ENCODE measurements at regions not wholly inside any gene's neighbourhood (a gene's known extent, or its start where the extent isn't known, plus 50 kb on each side); places are given as distances from the start of the nearest gene placed in this dataset.

- WGBS (ENCODE audit: insufficient coverage) = 73% methylated on average over 2 of the region's 5 CpGs
- Histone ChIP-seq H2AFZ (ENCODE audit: insufficient read depth, low read depth, low read length, poor library complexity, severe bottlenecking) (no peak overlapping the region), H3K4me3 (ENCODE audit: control extremely low read depth in 1 of 5, extremely low read depth in 1 of 5, insufficient read depth in 1 of 5, low read depth in 2 of 5, low read length in 4 of 5) (no peak overlapping the region), H3K9me3 (ENCODE audit: control extremely low read depth in 1 of 3, control insufficient read depth in 2 of 3, insufficient read depth in 1 of 3, low read length in 2 of 3) (peaks cover 0 to 11% (median 0%) of the 10 kb centered on the region in 3 donors), H4K20me1 (ENCODE audit: control insufficient read depth, insufficient read depth, low read length, poor library complexity, severe bottlenecking) (no peaks in the 10 kb centered on the region), H3K27ac (ENCODE audit: low read length in 2 of 2) (no peak overlapping the region), H3K4me1 (ENCODE audit: control insufficient read depth in 2 of 2, insufficient read depth in 2 of 2, low read length in 2 of 2) (no peaks in the 10 kb centered on the region), H3K27me3 (replicated peaks in 1 of 4; ENCODE audit: control extremely low read depth in 1 of 4, control insufficient read depth in 3 of 4, insufficient read depth in 4 of 4, low read length in 3 of 4) (no peaks in the 10 kb centered on the region), H3K36me3 (replicated peaks in 1 of 2; ENCODE audit: control extremely low read depth in 1 of 2, control insufficient read depth in 1 of 2, extremely low read depth in 1 of 2, insufficient read depth in 2 of 2, low read length in 1 of 2) (no peaks in the 10 kb centered on the region), H3K4me2 (replicated peaks; ENCODE audit: low read depth, low read length, poor library complexity, severe bottlenecking) (no peak overlapping the region), H3K79me2 (ENCODE audit: control insufficient read depth, insufficient read depth, low read length) (no peaks in the 10 kb centered on the region), H3K9ac (ENCODE audit: low read length) (no peak overlapping the region)
- ChIA-PET POLR2A (no interaction called here), CTCF (interaction anchor here (1.0 kb wide), 1 partner anchor 15 kb away, joined by 3 read pairs; no protein-coding TSS in a partner anchor)
- Mint-ChIP-seq H3K4me1 (no peaks in the 10 kb centered on the region), H3K9me3 (ENCODE audit: insufficient read depth) (peaks cover 10% of the 10 kb centered on the region), H3K27me3 (no peaks in the 10 kb centered on the region), H3K27ac (no peak overlapping the region), H3K4me3 (no peak overlapping the region)
- DNase-seq = no peak
- no peak for ATAC-seq (ENCODE audit: low read depth)
- intact Hi-C loops (cut with micrococcal nuclease) = no loop called here
- TF ChIP-seq, protein P1, sequence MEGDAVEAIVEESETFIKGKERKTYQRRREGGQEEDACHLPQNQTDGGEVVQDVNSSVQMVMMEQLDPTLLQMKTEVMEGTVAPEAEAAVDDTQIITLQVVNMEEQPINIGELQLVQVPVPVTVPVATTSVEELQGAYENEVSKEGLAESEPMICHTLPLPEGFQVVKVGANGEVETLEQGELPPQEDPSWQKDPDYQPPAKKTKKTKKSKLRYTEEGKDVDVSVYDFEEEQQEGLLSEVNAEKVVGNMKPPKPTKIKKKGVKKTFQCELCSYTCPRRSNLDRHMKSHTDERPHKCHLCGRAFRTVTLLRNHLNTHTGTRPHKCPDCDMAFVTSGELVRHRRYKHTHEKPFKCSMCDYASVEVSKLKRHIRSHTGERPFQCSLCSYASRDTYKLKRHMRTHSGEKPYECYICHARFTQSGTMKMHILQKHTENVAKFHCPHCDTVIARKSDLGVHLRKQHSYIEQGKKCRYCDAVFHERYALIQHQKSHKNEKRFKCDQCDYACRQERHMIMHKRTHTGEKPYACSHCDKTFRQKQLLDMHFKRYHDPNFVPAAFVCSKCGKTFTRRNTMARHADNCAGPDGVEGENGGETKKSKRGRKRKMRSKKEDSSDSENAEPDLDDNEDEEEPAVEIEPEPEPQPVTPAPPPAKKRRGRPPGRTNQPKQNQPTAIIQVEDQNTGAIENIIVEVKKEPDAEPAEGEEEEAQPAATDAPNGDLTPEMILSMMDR (IDR thresholded peaks at IDR 0.05) = no peak
- TF ChIP-seq EZH2 (IDR thresholded peaks at IDR 0.05; ENCODE audit: borderline replicate concordance, insufficient read depth, low read depth, low read length, poor library complexity, severe bottlenecking) = no peak
Observed at GRCh38 chr12:18897823-18898222, 159.9 kb downstream of the CAPZA3 start.

GRCh38 chr12:18898470-18898869, 160.6 kb downstream of the CAPZA3 start:
- no peak overlapping the region for H3K27ac Mint-ChIP-seq
- H3K4me3 Mint-ChIP-seq = no peak overlapping the region
- TF ChIP-seq EZH2 (IDR thresholded peaks at IDR 0.05; ENCODE audit: borderline replicate concordance, insufficient read depth, low read depth, low read length, poor library complexity, severe bottlenecking) = no peak
- TF ChIP-seq, protein P1 (IDR thresholded peaks at IDR 0.05) = no peak
- Histone ChIP-seq H3K27ac (ENCODE audit: low read length in 2 of 2) (no peak overlapping the region), H3K9ac (ENCODE audit: low read length) (no peak overlapping the region), H3K9me3 (ENCODE audit: control extremely low read depth in 1 of 3, control insufficient read depth in 2 of 3, insufficient read depth in 1 of 3, low read length in 2 of 3) (peaks cover 0 to 11% (median 0%) of the 10 kb centered on the region in 3 donors), H3K79me2 (ENCODE audit: control insufficient read depth, insufficient read depth, low read length) (no peaks in the 10 kb centered on the region), H3K36me3 (replicated peaks in 1 of 2; ENCODE audit: control extremely low read depth in 1 of 2, control insufficient read depth in 1 of 2, extremely low read depth in 1 of 2, insufficient read depth in 2 of 2, low read length in 1 of 2) (no peaks in the 10 kb centered on the region), H3K4me1 (ENCODE audit: control insufficient read depth in 2 of 2, insufficient read depth in 2 of 2, low read length in 2 of 2) (no peaks in the 10 kb centered on the region), H2AFZ (ENCODE audit: insufficient read depth, low read depth, low read length, poor library complexity, severe bottlenecking) (no peak overlapping the region), H3K4me2 (replicated peaks; ENCODE audit: low read depth, low read length, poor library complexity, severe bottlenecking) (no peak overlapping the region), H3K27me3 (replicated peaks in 1 of 4; ENCODE audit: control extremely low read depth in 1 of 4, control insufficient read depth in 3 of 4, insufficient read depth in 4 of 4, low read length in 3 of 4) (no peaks in the 10 kb centered on the region), H4K20me1 (ENCODE audit: control insufficient read depth, insufficient read depth, low read length, poor library complexity, severe bottlenecking) (no peaks in the 10 kb centered on the region), H3K4me3 (ENCODE audit: control extremely low read depth in 1 of 5, extremely low read depth in 1 of 5, insufficient read depth in 1 of 5, low read depth in 2 of 5, low read length in 4 of 5) (no peak overlapping the region)
- ChIA-PET CTCF (no interaction called here), POLR2A (no interaction called here)
- H3K27me3 Mint-ChIP-seq = no peaks in the 10 kb centered on the region
- H3K9me3 Mint-ChIP-seq (ENCODE audit: insufficient read depth) = peaks cover 10% of the 10 kb centered on the region
- DNase-seq (no peak), ATAC-seq (ENCODE audit: low read depth) (no peak)
- no peaks in the 10 kb centered on the region for H3K4me1 Mint-ChIP-seq
- intact Hi-C loops (cut with micrococcal nuclease) = no loop called here
- no CpG with 5 or more reads among the region's 2 CpGs for WGBS (ENCODE audit: insufficient coverage)

All from B cell (primary cell).